HT-29 (cell line): ENCODE measurements at regions not wholly inside any gene's neighbourhood (a gene's known extent, or its start where the extent isn't known, plus 50 kb on each side); places are given as distances from the start of the nearest gene placed in this dataset.

Experiments
- DNase-seq: peaks from one replicate; pipeline ENCODE4 v3.0.0-alpha.2; 2015; ENCODE audit warnings: low spot score

DNA sequence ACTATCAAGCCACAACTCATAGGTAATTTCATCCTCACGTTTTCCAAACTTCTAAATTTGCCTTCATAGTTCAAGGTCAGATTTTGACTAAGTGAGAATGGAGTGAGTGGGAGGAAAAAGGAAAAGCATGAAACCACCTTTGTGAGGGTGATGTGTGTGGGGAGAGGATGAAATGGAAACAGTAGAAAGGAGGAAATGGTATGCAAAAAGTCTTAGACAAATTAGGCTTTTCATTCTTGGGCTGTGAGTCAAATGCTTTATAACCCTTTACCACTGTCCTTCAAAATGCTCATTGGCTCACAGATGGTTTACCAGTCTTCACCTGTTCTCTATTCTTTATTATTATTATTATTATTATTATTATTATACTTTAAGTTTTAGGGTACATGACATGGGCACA lies 127.2 kb downstream of the RAP2A start:
- no peak for DNase-seq

DNA sequence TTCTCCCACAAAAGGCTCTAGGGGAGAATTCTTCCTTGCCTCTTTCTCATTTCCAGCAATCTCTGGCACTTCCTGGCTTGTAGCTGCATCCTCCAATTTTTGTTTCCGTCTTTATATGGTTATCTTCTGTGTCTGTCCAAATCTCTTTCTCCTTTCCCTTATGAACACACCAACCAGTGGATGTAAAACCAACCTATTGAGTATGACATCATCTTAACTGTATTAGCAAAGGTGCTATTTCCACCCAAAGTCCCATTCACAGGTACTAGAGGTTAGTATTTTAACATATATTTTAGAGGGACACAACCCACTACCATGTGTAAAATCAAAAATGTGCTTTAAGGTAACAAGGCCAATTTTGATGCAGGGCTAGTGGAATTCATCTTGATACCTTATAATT lies 129.0 kb downstream of the RAP2A start:
- no peak for DNase-seq

- no peak for DNase-seq
These were observed 131.0 kb downstream of the RAP2A start for GRCh38 chr13:97564956-97565355.

DNA sequence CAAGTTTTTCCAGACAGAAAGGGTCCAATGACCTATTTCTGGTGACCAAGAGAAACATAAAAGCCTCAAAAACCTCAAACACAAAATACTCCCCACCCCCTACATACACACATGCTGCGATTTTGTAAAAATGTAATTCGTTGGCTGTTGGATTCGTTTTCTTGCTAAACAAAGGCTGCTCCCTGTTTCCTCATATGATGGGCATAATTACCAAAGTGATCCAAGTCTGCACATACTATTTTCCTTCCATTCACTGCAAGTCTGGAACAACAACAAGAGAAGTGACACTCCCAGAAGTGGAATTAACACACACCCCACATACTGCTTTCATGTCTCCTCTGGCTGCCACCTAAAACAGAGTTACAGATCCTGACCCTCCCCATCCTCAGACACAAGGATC lies 131.9 kb downstream of the RAP2A start:
- DNase-seq, result no peak

DNA sequence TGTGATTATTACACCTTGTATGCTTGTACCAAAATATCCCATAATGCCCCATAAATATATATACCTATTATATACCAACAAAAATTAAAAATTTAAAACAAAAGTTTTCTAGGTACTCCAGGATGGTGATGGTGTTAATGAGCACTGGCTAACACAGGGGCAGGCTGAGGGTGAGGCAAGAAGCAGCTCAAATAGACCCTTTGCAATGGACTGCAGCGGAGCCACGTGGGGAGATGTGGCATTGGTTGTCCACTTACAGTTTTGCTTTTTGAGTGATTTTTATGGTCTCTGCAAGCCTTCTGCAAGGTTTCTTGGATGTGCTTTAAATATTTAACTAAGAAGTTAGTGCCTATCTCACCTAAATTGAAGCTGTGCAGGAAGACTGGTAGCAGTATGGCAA lies 132.9 kb downstream of the RAP2A start:
- DNase-seq, result no peak

DNA sequence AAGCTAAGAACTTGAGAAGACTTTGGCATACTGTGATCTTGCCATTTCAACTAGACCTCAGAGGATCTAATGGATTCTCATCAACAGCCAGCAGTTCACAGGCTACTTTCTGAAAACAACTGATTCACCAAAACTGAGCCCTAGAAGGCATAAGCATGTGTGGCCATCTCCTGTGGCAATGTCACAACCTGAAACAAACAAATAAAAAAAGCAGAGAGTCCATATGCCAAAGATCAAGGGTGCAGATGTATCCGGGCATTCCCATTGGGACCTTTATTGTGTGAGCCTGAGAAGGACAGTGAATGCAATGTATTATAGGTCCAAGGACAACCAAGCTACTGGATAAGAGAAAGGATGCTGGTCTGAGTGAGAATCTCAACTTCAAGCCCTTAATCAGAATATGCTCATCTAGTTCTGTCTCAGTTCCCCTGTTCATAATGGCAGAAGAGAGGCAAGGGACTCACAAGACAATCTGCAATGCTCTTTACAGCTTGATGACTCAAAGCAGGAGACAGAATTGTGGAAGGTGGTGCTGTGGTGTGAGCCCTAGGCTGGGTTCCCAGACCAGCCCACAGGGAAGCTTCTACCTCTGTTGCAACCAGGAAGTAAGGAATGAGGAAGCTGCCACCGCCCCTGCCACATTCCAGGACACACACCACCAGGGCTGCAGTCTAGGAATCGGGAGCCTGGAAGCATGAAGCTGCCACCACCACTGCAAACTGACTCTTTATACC lies 133.7 kb downstream of the RAP2A start:
- DNase-seq, result peak; percentile 94

DNA sequence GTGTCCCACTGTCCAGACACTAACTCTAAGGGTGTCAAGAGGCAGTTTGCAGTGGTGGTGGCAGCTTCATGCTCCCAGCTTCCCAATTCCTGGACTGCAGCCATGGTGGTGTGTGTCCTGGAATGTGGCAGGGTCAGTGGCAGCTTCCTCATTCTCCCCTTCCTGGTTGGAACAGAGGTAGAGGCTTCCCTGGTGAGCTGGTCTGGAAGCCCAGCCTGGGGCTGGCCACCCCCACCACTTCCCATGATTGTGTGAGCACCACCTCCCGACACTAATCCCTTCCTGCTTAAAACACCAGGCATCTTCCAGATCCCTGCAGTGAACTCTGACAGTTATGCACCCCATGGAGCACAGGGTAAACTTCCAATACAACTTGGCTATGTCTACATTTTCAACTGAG lies 134.9 kb downstream of the RAP2A start:
- peak; percentile 77 for DNase-seq

DNA sequence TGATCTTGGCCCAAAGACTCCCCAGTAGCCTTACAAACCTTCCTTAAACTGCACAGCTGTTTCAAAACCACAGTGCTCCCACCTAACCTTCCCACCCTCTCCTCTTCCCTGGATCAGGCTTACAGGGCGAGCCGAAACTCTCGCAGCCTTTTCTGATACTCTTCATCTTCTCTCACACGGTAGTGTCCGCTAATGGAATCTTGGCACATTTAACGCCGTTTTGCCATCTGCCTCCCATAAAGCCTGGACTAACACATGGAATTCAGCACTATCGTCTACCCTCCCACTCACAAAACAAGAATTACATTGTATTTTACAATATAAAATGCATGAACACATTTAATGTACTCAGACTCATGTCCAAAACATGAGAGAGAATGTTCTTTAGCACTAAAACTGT lies 135.9 kb downstream of the RAP2A start:
- DNase-seq, result no peak

- no peak for DNase-seq
These were observed 136.5 kb downstream of the RAP2A start for GRCh38 chr13:97570442-97570841.

DNA sequence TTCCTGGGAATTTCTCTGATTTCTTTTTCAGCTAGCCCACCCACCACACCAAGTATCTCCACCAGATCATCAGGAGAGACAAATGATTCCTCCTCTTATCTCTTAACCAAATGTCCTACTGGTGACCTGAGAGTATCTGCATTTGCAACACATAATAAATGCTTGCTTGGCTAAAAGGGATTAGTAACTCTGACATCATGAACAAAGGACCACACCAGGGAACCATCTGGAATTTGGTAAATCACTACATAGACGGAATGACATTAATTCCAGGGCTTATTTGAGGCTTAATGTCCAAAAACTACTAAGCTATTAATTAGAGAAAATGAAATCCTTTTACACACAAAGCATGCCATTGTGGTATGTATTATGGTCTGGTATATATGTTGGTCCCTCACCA lies 139.0 kb downstream of the RAP2A start:
- no peak for DNase-seq

DNA sequence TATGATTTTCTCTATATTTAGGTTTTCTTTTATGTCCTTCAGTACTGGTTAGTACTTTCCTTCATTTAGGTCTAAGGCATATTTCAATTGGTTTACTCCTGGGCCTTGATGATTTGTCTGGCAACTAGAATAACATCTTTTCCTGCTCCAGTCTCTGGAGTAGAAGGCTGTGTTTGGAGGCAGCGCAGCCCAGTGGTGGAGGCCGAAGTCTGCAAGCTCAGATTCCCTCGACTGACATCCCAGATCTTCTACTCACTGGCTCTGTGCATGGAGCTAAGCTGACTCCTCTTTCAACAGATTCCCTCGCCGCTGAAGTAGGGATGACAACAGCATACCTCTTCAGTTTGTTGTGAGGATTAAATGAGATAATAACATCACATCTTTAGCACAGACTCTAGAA lies 141.0 kb downstream of the RAP2A start:
- DNase-seq, result peak; percentile 81

- no peak for DNase-seq
These were observed 143.1 kb downstream of the RAP2A start for GRCh38 chr13:97577026-97577425.

DNA sequence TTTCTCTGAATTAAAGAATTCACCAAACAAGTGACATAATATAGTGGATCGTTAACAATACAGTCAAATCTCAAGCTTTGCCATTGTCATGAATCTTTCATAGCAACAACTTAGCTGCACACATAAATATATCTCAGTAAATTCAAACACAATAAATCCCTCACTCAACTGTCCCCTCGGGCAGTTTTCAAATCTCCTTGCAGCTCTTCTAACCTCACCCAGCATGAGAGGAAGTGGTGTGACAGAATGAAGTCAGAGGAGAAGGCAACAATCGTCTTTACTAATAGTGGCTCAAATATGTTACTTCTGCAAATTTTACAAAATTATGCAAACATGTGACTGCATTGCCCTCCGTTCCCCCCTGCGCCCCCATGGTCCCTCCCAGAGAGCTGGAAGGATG lies 148.2 kb downstream of the RAP2A start:
- DNase-seq, result no peak

GRCh38 chr13:97583907-97584497 lies 150.0 kb downstream of the RAP2A start:
- DNase-seq, result no peak

DNA sequence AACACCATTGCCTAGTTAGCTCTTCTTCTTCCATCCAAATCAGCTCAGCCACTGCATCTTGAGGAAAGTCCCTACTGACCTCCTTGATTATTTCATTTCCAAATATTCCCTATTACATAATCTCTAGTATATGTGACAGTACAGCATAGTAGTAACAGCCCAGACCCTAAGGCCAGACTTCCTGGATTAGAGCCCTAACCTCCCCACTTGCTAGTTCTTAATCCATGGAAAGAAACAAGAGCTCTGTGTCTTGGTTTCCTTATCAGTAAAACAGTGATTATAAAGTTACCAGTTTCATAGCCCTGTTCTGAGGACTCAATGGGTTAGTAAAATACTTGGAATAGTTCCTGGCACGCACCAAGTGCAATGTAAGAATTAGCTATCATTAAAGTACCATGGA lies 153.0 kb downstream of the RAP2A start:
- DNase-seq, result no peak

GRCh38 chr13:97588993-97589392 lies 155.0 kb downstream of the RAP2A start:
- no peak for DNase-seq

DNA sequence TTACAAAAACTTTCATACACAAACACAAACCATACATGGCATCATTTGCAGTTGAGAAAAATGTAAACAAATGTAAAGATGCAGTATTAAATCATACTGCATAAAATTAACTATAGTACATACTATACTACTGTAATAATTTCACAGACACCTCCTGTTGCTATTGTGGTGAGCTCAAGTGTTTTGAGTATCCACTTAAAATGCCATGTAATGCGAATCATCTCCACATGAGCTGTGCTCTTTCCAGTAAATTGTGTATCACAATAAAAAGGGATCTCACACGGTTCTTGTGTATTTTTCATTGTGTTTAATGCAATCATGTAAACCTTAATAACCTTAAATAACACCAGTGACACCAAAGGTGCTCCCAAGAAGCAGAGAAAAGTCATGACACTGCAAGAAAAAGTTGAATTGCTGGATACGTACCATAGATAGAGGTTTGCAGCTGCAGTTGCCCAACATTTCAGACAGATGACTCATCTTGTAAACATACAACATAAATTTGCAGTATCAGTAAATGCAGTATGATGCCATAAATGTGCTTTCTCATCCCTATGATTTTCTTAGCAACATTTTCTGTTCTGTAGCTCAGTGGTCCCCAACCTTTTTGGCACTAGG lies 166.6 kb downstream of the RAP2A start:
- peak; percentile 34 for DNase-seq

GRCh38 chr13:97615266-97615665 lies 181.3 kb downstream of the RAP2A start:
- no peak for DNase-seq

DNA sequence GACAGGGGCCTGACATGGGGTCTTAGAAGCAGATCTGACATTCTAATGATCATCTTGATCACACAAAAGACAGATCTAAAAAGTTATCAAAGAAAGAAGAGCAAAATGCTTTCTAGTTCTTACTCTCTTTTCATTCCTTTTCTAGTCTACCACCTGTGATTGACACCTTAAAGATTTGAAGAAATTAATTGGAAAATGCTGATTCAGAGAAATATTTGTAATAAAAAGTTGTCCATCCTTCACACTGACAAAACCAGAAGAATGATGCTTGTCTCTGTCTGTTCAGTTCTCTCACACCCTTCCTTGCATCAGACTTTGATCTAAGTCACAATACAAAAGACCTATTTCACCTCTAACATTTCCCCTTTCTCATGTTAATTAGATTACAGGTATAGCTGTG lies 182.4 kb downstream of the RAP2A start:
- no peak for DNase-seq

DNA sequence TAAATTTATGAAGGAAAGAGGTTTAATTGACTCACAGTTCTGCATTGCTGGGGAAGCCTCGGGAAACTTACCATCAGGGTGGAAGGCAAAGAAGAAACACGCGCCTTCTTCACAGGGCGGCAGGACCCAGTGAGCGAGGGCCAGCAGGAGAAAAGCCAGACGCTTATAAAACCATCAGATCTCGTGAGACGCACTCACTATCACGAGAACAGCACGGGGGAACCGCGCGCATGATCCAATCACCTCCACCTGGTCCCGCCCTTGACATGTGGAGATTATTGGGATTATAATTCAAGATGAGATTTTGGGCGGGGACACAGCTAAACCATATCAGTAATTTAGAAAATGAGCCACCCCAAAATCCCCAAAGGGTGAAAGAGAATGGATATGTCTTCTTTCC lies 187.1 kb downstream of the RAP2A start:
- DNase-seq, result no peak

DNA sequence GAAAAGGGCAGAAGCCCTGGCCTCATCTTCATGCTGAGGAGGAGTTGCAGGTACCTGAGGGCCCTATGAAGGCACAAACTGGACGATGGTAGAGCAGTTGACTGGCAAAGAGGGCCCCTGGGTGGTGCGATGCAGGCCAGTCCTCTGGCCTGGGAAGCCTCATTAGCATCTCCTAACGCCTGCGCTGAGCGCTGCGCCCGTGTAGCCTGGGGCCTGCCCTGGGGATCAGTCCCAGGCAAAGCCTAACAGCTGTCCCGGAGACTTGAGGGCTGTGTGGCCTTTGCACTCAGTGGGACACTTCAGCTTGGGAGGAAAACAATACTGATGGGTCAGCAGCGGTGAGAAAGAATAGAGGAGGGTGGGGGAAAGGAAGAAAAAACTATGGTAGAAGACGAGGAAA lies 187.7 kb downstream of the RAP2A start:
- no peak for DNase-seq

GRCh38 chr13:97627566-97627965 lies 193.6 kb downstream of the RAP2A start:
- DNase-seq, result no peak

GRCh38 chr13:97629601-97630272 lies 195.8 kb downstream of the RAP2A start:
- DNase-seq, result no peak
